ENCODE measurements at regions not wholly inside any gene's neighbourhood (a gene's known extent, or its start where the extent isn't known, plus 50 kb on each side); places are given as distances from the start of the nearest gene placed in this dataset.

DNA sequence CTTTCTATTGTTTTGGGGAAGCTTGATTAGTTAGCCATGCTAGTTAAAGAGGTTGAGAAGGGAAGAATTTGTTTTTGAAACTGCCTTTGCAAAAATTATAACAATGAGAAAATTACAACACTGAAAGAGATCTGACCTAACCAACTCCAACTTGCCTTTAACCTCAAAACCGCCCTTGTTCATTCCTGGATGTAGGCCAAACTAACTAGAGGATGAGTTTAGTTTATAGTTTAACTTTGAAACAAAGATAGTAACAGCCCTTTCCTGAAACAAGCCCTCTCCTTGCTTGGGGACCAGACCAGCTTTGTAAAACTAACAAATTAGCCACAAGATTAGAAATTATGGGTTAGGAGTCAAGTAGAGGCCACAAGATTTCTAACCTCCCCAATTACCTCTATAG lies 713.9 kb downstream of the CPS1 start:
- TF ChIP-seq, protein P1, sequence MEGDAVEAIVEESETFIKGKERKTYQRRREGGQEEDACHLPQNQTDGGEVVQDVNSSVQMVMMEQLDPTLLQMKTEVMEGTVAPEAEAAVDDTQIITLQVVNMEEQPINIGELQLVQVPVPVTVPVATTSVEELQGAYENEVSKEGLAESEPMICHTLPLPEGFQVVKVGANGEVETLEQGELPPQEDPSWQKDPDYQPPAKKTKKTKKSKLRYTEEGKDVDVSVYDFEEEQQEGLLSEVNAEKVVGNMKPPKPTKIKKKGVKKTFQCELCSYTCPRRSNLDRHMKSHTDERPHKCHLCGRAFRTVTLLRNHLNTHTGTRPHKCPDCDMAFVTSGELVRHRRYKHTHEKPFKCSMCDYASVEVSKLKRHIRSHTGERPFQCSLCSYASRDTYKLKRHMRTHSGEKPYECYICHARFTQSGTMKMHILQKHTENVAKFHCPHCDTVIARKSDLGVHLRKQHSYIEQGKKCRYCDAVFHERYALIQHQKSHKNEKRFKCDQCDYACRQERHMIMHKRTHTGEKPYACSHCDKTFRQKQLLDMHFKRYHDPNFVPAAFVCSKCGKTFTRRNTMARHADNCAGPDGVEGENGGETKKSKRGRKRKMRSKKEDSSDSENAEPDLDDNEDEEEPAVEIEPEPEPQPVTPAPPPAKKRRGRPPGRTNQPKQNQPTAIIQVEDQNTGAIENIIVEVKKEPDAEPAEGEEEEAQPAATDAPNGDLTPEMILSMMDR (IDR thresholded peaks at IDR 0.05; ENCODE audit: extremely low read depth, insufficient read depth, missing control alignments): no peak
- no peak for DNase-seq (ENCODE audit: low spot score)
- in situ Hi-C loops (cut with MboI; ENCODE audit: low pct_unique_long_range_greater_than_20kb, low sequenced_read_pairs, unreplicated experiment): no loop called here

DNA sequence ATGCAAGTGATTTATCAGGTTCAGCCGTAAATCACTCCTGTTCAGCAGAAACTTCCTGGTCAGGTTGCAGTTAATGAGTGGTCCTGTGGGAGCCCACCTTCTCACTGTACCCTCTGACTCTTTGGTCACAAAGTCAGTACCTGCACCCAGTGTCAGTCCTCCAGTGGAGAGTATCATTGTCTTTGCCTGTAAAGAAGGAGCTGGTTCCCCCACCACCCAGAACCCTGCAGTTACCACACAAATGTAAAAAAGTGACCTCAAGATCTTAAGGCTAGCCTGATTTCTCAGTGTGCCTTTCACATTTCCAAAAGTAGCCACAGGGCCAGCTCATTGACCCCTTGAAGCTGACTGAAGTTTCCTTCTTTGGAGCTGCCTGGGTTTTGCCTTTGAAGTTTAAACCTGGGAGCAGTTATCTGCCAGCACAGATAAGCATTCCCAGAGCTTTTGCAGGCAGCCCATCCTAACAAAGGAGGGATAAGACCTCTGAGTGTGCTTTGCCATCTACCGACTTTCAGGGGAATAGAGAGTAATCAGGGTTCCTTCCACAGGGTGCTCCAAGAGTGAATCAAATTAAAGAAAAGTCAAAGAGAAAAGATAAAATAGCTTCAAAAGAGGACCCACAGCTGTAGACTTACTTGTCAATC lies 725.2 kb downstream of the CPS1 start:
- TF ChIP-seq, protein P1 (IDR thresholded peaks at IDR 0.05; ENCODE audit: extremely low read depth, insufficient read depth, missing control alignments): no peak
- DNase-seq (ENCODE audit: low spot score): no peak
- in situ Hi-C loops (cut with MboI; ENCODE audit: low pct_unique_long_range_greater_than_20kb, low sequenced_read_pairs, unreplicated experiment): no loop called here

DNA sequence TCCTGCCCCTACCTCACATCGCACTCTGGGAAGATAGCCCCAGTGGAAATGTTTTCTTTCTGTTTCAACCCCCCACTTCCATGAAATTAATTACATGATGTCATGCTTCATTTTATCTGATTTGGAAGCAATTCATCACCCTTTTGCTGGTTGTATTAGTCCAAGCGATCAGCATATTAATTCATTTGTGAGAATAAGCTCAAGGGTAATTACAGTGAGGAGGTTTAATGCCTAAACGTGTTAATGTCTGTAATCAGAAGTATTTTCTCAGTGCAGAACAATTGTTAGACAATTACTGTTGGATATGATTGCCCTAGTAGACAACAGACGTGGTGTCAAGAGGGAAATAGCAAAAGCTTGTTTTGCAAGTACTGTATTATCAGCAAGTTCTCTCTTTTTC lies 746.3 kb downstream of the CPS1 start:
- no peak for DNase-seq (ENCODE audit: low spot score)
- TF ChIP-seq, protein P1 (IDR thresholded peaks at IDR 0.05; ENCODE audit: extremely low read depth, insufficient read depth, missing control alignments): no peak
- in situ Hi-C loops (cut with MboI; ENCODE audit: low pct_unique_long_range_greater_than_20kb, low sequenced_read_pairs, unreplicated experiment): no loop called here

DNA sequence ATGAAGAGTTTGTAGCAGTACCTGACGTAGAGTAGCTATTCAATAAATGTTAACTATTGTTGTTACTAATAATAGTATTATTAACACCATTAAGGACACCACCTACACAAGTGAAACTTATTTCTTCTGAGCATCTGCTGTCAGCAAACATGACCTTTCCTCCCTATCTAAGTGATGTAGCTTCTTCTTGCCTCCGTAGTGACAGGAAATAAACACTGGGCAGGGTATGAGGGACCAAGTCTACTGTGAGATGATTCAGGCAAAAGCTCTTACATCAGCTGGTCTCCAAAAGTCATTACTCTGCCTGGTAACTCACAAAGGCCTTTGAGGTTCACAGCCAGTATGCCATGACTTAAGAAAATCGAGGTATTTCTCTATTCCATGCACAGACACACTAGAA lies 750.5 kb downstream of the CPS1 start:
- in situ Hi-C loops (cut with MboI; ENCODE audit: low pct_unique_long_range_greater_than_20kb, low sequenced_read_pairs, unreplicated experiment): no loop called here
- TF ChIP-seq, protein P1 (IDR thresholded peaks at IDR 0.05; ENCODE audit: extremely low read depth, insufficient read depth, missing control alignments): no peak
- no peak for DNase-seq (ENCODE audit: low spot score)
